HUES64 (cell line): ENCODE measurements at regions not wholly inside any gene's neighbourhood (a gene's known extent, or its start where the extent isn't known, plus 50 kb on each side); places are given as distances from the start of the nearest gene placed in this dataset.

Experiments
- H3K27ac ChIP-seq: 2 replicates; pipeline ENCODE4 v1.7.0; 2013; ENCODE audit warnings: low read depth, low read length, inconsistent platforms
- H3K27me3 ChIP-seq: 2 replicates; pipeline ENCODE4 v1.6.1; 2013; ENCODE audit warnings: mild to moderate bottlenecking, low read length; ENCODE audit not compliant: insufficient read depth
- H3K36me3 ChIP-seq: 2 replicates; pipeline ENCODE4 v1.6.1; 2013; ENCODE audit warnings: mild to moderate bottlenecking, low read length; ENCODE audit not compliant: insufficient read depth
- H3K4me1 ChIP-seq: 2 replicates; pipeline ENCODE4 v1.6.1; 2013; ENCODE audit warnings: mild to moderate bottlenecking, low read length, moderate library complexity; ENCODE audit not compliant: insufficient read depth
- H3K4me3 ChIP-seq: 2 replicates; pipeline ENCODE4 v1.5.1; 2013; ENCODE audit warnings: mild to moderate bottlenecking, low read length, moderate library complexity
- H3K9ac ChIP-seq: 2 replicates; pipeline ENCODE4 v1.6.1; 2013; ENCODE audit warnings: mild to moderate bottlenecking, low read depth, low read length
- H3K9me3 ChIP-seq: 2 replicates; pipeline ENCODE4 v1.6.1; 2013; ENCODE audit warnings: low read depth, low read length; ENCODE audit not compliant: insufficient read depth
- WGBS: fragments of 150-250, 120-280 bp; methylation state at CpG from one replicate; pipeline ENCODE4 v1.1.7; 2013; ENCODE audit warnings: missing lambda C conversion rate; 5-methylcytosine and 5-hydroxymethylcytosine counted together

DNA sequence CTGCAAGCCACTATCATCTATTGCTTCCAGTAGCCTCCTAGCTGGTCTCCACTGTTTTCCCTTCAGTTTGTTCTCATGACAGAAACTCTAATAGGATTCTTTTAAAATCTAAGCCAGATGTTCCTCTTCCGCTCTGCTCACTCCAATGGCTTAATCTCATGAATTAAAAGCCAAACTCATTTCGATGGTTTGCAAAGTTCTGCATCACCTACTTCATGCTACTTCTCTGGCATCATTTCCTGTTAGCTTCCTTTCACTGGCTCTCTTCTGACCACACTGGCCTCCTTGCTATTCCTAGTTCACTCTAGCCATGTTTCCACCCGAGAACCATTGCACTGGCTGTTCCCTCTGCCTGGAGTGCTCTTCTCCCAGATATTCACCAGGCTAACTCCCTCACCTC lies 102.0 kb upstream of the LSM6 start:
- Histone ChIP-seq H3K36me3 (no peaks in the 10 kb centered on the region), H3K4me3 (no peak overlapping the region), H3K9me3 (no peaks in the 10 kb centered on the region), H3K27me3 (no peaks in the 10 kb centered on the region), H3K9ac (no peak overlapping the region), H3K4me1 (no peaks in the 10 kb centered on the region), H3K27ac (no peak overlapping the region)
- 91% methylated on average over 3 of the region's 3 CpGs for WGBS

DNA sequence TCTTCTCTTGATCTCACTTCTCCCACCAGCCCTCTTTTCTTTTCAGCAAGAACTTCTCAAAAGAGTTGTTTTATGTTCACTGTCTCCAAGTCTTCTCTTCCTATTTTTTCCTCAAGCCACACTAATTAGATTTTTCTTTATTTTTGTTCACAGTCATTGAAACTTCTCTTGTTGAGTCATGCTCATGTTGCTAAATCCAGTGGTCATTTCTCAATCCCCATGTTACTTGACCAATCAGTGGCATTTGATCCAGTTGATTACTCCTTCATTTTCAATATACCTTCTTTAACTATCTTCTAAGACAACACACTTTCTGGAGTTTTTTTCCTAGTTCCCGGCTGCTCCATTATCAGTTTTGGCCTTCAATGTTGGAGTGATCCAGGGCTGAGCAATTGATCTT lies 103.1 kb upstream of the LSM6 start:
- H3K4me1 ChIP-seq: no peaks in the 10 kb centered on the region
- H3K9ac ChIP-seq: no peak overlapping the region
- no peaks in the 10 kb centered on the region for H3K27me3 ChIP-seq
- no peak overlapping the region for H3K27ac ChIP-seq
- no peak overlapping the region for H3K4me3 ChIP-seq
- H3K9me3 ChIP-seq: no peaks in the 10 kb centered on the region
- H3K36me3 ChIP-seq: no peaks in the 10 kb centered on the region
- 93% methylated on average over 1 of the region's 1 CpG for WGBS

DNA sequence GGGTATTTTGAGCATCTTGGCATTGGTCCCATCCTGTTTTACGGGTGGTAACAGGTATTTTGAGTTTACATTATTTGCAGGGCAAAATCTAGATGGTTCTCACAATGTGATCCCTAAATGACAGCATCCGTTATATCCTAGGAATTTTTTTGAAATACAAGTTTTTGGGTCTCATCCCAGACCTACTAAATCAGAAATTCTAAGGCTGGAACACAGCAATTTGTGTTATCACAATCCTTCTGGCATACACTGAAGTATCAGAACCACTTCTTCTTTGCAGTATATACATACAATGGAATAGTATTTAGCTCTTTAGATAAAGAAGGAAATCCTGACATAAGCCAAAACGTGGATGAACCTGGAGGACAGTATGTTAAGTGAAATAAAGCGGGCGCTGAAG lies 104.1 kb upstream of the LSM6 start:
- no peak overlapping the region for H3K4me3 ChIP-seq
- no peaks in the 10 kb centered on the region for H3K36me3 ChIP-seq
- no peak overlapping the region for H3K27ac ChIP-seq
- H3K9ac ChIP-seq: no peak overlapping the region
- H3K9me3 ChIP-seq: no peaks in the 10 kb centered on the region
- no peaks in the 10 kb centered on the region for H3K27me3 ChIP-seq
- WGBS: 85% methylated on average over 4 of the region's 5 CpGs
- H3K4me1 ChIP-seq: no peaks in the 10 kb centered on the region

DNA sequence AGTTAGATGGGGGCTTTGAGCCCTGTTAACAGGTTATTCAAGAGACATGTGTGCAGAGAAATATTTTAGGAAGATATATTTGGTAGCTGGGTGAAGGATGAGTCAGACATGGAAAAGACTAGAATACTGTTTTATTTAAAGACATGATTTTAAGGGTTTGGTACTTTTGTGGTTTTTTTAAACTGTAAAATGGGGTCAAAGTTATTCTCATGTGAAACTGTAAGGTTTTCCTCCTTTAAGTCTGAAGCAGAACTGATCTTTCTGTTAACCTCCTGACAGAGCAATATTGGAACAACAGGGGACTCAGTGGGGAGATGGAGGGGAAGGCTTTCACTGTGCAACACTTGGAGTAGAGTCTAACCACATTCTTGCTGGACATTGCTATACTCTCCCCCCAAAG lies 112.4 kb upstream of the LSM6 start:
- Histone ChIP-seq H3K36me3 (no peaks in the 10 kb centered on the region), H3K27me3 (no peaks in the 10 kb centered on the region), H3K27ac (no peak overlapping the region), H3K4me3 (no peak overlapping the region), H3K4me1 (peaks cover 3% of the 10 kb centered on the region; the same call in 1 of the 2 replicates), H3K9ac (no peak overlapping the region), H3K9me3 (no peaks in the 10 kb centered on the region)

DNA sequence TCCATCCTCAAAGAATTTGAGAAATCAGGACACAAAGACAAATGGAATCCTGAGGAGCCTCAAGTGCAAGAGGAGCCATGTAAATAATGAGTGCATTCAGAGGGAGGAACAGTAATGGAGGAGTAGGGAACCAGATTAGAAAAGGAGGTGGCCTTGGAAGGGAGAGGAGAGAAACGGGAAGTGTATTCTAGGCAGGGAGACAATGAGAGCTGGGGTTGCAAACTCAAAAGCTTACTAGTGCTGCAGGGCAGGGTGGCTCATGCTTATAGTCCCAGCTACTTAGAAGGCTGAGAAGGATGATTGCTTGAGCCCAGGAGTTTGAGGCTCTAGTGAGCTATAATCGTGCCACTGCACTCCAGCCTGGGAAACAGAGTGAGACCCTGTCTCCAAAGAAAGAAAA lies 113.2 kb upstream of the LSM6 start:
- H3K4me1 ChIP-seq: peaks cover 3% of the 10 kb centered on the region; the same call in 1 of the 2 replicates
- 85% methylated on average over 2 of the region's 2 CpGs for WGBS

DNA sequence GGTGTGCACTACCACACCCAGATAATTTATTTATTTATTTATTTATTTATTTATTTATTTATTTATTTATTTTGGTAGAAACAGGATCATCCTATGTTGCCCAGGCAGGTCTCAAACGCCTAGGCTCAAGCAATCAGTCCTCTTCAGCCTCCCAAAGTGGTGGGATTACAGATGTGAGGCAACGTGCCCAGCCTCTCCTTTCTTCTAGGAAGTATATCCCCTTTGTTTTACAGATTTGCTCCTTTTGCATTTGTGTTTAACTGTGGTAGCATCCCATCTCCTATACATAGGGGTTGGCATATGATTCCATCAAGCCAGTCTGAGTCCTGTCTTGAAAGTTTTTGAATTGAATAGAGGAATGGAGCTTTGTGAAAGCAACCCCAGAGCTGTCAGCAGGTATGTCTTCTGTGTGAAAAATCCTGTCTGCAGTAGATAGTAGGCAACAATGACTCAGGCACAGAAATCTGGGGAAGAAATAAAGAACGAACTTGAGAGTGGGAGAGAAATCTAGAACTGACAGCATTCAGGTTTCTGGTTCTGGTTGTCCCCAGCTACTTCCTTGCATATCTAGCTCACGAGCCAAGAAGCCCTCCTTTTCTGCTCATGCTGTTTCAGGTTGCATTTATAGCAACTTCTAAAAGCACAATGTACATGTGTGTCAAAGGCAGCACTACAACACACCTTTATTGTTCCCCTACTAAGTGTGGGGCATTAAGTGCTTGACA lies 113.7 kb upstream of the LSM6 start:
- H3K4me3 ChIP-seq: no peak overlapping the region
- H3K9ac ChIP-seq: no peak overlapping the region
- H3K27ac ChIP-seq: no peak overlapping the region
- H3K4me1 ChIP-seq: peaks cover 3% of the 10 kb centered on the region; the same call in 1 of the 2 replicates
- H3K27me3 ChIP-seq: no peaks in the 10 kb centered on the region
- H3K36me3 ChIP-seq: no peaks in the 10 kb centered on the region
- 70% methylated on average over 4 of the region's 4 CpGs for WGBS
- H3K9me3 ChIP-seq: no peaks in the 10 kb centered on the region

More for the DNA sequence above, 113.2 kb upstream of the LSM6 start:
- Histone ChIP-seq H3K27me3 (no peaks in the 10 kb centered on the region), H3K4me3 (no peak overlapping the region), H3K9ac (no peak overlapping the region), H3K36me3 (no peaks in the 10 kb centered on the region), H3K27ac (no peak overlapping the region), H3K9me3 (no peaks in the 10 kb centered on the region)

DNA sequence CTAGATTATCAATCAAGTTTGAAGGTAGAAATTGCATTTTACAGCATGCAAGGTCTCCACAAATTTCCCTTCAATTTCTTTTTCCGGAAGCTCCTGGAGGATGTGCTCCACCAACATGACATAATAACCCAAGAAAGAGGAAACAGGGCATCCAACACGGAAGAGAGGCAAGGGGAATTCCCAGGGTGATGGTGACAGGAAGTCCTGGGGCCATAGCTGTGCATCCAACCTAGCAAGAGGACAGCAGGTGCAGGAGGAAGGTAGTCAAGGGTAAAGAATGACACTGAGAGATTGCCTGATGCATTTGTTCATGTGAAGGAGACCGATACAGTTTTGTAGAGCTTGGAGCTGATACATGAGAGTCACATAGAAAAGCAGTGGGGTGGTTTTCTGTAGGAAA lies 115.7 kb upstream of the LSM6 start:
- WGBS: 86% methylated on average over 3 of the region's 3 CpGs
- H3K9ac ChIP-seq: no peak overlapping the region

DNA sequence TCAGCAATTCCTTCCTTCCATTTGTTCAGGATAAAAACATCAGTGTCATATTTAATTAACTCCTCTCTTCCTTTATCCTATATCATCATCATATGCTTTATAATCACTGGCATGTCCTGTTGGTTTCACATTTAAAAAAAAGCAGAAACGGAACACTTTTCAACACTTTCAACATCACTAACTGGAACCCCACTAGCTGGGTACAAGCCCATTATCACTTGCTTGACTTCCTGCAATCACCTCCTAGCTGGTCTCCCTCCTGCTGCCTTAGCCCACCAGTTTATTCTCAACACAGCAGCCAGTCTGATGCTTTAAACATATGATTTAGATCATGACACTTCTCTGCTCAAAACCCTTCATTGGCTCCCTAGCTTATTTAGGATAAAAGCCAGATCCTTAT lies 116.4 kb upstream of the LSM6 start:
- Histone ChIP-seq H3K9me3 (no peaks in the 10 kb centered on the region), H3K9ac (no peak overlapping the region), H3K4me3 (no peak overlapping the region), H3K36me3 (no peaks in the 10 kb centered on the region), H3K4me1 (peaks cover 3% of the 10 kb centered on the region; the same call in 1 of the 2 replicates), H3K27ac (no peak overlapping the region), H3K27me3 (no peaks in the 10 kb centered on the region)
- WGBS: 90% methylated on average over 1 of the region's 1 CpG

More for the DNA sequence above, 115.7 kb upstream of the LSM6 start:
- no peaks in the 10 kb centered on the region for H3K36me3 ChIP-seq
- H3K27ac ChIP-seq: no peak overlapping the region
- no peaks in the 10 kb centered on the region for H3K27me3 ChIP-seq
- H3K4me3 ChIP-seq: no peak overlapping the region
- H3K4me1 ChIP-seq: peaks cover 3% of the 10 kb centered on the region; the same call in 1 of the 2 replicates
- no peaks in the 10 kb centered on the region for H3K9me3 ChIP-seq

DNA sequence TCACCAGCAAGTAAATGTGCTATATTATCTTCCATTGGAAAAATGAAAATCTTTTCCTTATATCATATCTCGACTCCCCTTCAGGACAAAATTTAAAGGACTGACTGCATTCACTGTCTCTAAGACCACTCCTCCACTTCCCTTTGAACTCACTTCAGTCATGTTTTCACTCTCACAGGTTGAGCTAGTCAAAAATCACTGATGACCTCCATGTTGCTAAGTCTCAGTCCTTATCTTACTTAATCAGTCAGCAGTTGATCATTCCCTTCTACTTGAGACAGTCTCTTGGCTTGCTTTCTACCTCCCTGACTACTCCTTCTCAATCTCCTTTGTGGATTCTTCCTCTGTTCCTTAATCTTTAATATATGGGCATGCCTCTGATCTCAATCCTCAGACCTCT lies 117.0 kb upstream of the LSM6 start:
- WGBS: 95% methylated on average over 1 of the region's 1 CpG
- H3K9me3 ChIP-seq: no peaks in the 10 kb centered on the region
- H3K4me1 ChIP-seq: peaks cover 3% of the 10 kb centered on the region; the same call in 1 of the 2 replicates
- no peak overlapping the region for H3K4me3 ChIP-seq
- H3K27ac ChIP-seq: no peak overlapping the region
- H3K36me3 ChIP-seq: no peaks in the 10 kb centered on the region
- H3K27me3 ChIP-seq: no peaks in the 10 kb centered on the region
- no peak overlapping the region for H3K9ac ChIP-seq

DNA sequence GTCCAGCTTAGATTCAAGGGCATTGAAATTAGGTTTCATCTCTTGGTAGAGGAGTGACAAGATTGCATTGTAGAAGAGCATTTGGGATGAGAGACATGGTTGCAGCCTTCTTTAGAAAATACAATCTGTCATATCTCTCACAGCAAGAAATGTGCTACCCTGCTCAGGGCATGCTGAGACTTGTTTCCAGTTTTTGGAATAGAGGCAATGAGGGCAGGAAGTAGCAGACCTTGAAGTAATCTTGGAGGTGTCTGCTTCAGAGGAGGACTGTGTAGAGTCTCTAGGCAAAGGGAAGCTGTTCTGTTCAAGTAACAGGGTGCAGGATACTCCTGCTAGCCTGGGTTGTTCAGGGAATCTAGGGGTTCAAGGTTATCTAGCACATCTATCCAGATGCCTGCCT lies 116.1 kb upstream of the ZNF827 start:
- H3K27me3 ChIP-seq: no peaks in the 10 kb centered on the region
- no peak overlapping the region for H3K4me3 ChIP-seq
- H3K9me3 ChIP-seq: no peaks in the 10 kb centered on the region
- H3K9ac ChIP-seq: no peak overlapping the region
- no peak overlapping the region for H3K27ac ChIP-seq
- H3K4me1 ChIP-seq: no peaks in the 10 kb centered on the region
- no peaks in the 10 kb centered on the region for H3K36me3 ChIP-seq

DNA sequence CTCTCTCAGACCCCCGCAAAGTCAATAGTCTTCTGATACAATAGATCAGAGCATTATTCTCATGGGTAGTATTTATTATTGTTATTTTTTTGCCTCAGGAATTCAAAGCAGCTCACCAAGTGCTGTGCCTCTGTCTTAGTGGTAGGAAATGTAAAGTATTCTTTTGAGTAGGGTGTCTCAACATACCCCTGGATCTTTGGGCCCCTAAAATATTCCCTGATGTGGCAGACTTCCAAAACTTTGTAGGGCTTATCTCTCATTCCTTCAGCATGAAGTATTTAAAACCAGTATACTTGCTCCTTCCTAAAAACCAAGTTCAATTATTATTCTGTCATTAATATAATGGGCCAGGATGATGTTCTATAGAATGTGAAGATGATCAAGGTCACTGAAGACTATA lies 115.3 kb upstream of the ZNF827 start:
- 90% methylated on average over 1 of the region's 1 CpG for WGBS
- H3K36me3 ChIP-seq: no peaks in the 10 kb centered on the region
- H3K27ac ChIP-seq: no peak overlapping the region
- peaks cover 2% of the 10 kb centered on the region; the same call in 1 of the 2 replicates for H3K9me3 ChIP-seq
- H3K4me1 ChIP-seq: no peaks in the 10 kb centered on the region
- no peak overlapping the region for H3K9ac ChIP-seq
- H3K27me3 ChIP-seq: no peaks in the 10 kb centered on the region
- H3K4me3 ChIP-seq: no peak overlapping the region
